Ascending aorta (tissue), 2 donors: ENCODE measurements at regions not wholly inside any gene's neighbourhood (a gene's known extent, or its start where the extent isn't known, plus 50 kb on each side); places are given as distances from the start of the nearest gene placed in this dataset.

Experiments
- DNase-seq, 2 donors: peaks; one replicate each; pipeline ENCODE4 v3.0.0-alpha.2; 2019; ENCODE audit warnings: low spot score in 2 of 2
- H3K27ac ChIP-seq, 2 donors: fragments of 200-600 bp; sonication (generic); one replicate each; pipeline ENCODE4 v1.5.1; 2016 to 2017; ENCODE audit warnings: mild to moderate bottlenecking in 1 of 2
- H3K27me3 ChIP-seq: fragments of 200-600 bp; sonication (generic); one replicate; pipeline ENCODE4 v1.5.1; 2017
- H3K36me3 ChIP-seq, 2 donors: fragments of 200-600 bp; sonication (generic); one replicate each; pipeline ENCODE4 v1.5.1; 2016
- H3K4me1 ChIP-seq, 2 donors: fragments of 200-600 bp; sonication (generic); one replicate each; pipeline ENCODE4 v1.5.1; 2016 to 2017; ENCODE audit warnings: mild to moderate bottlenecking in 1 of 2
- H3K4me3 ChIP-seq, 2 donors: fragments of 200-600 bp; sonication (generic); one replicate each; pipeline ENCODE4 v1.5.1; 2016 to 2017; ENCODE audit warnings: mild to moderate bottlenecking in 1 of 2
- H3K9me3 ChIP-seq, 2 donors: fragments of 200-600 bp; sonication (generic); one replicate each; pipeline ENCODE4 v1.5.1; 2016
- intact Hi-C: fragments of 100-400 bp; cut with DNase I; formaldehyde crosslinking; loops from one replicate; pipeline ENCODE4 v1.15.1; 2023
- TF ChIP-seq, protein P1 (sequence below), 3 experiments: fragments of 200-600 bp in 2 of 3; fragments of 450-650 bp in 1 of 3; sonication (generic) in 2 of 3; IDR thresholded peaks; one replicate each; pipeline ENCODE4 v1.5.1; 2016 to 2019; ENCODE audit warnings: antibody characterized with exemption in 3 of 3, mild to moderate bottlenecking in 1 of 3, moderate library complexity in 1 of 3

DNA sequence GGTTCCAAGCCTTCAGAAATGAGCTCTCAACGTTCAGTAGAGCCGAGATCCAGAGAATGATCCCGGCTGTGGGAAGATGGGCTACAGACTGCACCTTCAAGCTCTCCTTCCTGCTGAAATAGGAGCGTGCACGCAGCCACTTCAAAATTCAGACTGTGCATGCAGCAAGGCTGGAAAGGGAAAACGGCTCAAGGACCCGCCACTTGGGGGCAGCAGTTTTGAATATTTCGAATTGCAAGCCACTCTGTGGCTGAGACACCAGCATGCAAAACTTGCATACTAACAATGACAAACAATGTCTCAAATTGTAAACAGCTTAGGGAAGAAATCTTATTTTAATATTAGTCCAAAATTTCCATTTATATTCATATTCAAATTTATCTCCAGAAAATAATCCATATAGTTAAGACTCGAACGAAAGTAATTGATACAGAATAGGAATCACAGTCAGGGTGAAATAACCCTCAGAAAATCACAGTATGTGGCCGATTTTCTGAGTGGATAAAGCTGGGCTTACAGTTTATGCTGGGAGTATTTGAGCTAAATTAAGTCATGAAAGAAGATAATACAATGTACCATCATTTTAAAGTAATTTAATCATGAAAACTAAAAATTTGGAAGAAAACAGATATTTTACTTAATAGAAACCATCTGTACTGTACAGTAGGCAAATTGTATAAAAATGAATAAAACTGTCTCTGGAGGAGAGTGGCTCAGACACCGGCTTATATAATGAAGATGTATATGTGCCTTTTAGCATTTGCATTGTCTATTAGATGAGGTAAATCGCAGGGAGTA lies 137.9 kb upstream of the MKI67 start:
- intact Hi-C loops = no loop called here
- no peaks in the 10 kb centered on the region for H3K27me3 ChIP-seq

GRCh38 chr10:128265596-128265995 lies 139.4 kb upstream of the MKI67 start:
- no peak for DNase-seq
- Histone ChIP-seq H3K4me1 (no peaks in the 10 kb centered on the region), H3K4me3 (no peak overlapping the region), H3K36me3 (no peaks in the 10 kb centered on the region), H3K27ac (no peak overlapping the region), H3K9me3 (no peaks in the 10 kb centered on the region), H3K27me3 (no peaks in the 10 kb centered on the region)
- TF ChIP-seq, protein P1, sequence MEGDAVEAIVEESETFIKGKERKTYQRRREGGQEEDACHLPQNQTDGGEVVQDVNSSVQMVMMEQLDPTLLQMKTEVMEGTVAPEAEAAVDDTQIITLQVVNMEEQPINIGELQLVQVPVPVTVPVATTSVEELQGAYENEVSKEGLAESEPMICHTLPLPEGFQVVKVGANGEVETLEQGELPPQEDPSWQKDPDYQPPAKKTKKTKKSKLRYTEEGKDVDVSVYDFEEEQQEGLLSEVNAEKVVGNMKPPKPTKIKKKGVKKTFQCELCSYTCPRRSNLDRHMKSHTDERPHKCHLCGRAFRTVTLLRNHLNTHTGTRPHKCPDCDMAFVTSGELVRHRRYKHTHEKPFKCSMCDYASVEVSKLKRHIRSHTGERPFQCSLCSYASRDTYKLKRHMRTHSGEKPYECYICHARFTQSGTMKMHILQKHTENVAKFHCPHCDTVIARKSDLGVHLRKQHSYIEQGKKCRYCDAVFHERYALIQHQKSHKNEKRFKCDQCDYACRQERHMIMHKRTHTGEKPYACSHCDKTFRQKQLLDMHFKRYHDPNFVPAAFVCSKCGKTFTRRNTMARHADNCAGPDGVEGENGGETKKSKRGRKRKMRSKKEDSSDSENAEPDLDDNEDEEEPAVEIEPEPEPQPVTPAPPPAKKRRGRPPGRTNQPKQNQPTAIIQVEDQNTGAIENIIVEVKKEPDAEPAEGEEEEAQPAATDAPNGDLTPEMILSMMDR (IDR thresholded peaks at IDR 0.05) = no peak
- intact Hi-C loops = no loop called here

More for the DNA sequence above, 137.9 kb upstream of the MKI67 start:
- no peaks in the 10 kb centered on the region for H3K9me3 ChIP-seq
- no peak for DNase-seq
- H3K36me3 ChIP-seq = no peaks in the 10 kb centered on the region
- H3K27ac ChIP-seq = no peak overlapping the region
- TF ChIP-seq, protein P1 (IDR thresholded peaks at IDR 0.05) = peak in 2 of 3 experiments; percentile 11 to 42
- no peak overlapping the region for H3K4me3 ChIP-seq
- no peaks in the 10 kb centered on the region for H3K4me1 ChIP-seq

DNA sequence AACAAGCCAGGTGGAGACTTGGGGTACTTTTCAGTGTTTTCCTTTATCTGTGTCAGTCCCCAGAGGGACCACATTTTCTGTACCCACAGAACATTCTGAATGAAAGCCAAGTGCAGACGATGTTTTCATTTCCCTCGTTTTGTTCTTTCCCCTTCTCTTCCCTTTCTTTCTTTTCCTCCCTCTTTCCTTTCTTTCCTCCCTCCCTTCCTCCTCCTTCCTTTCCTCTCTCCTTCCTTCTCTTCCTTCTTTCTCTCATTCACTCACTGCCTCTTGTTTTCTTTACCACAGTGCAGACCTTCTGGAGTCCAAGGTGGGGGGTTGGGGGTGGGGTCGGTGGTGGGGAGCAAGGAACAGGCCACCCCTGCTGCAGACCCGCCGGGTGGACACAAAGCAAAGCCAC lies 141.4 kb upstream of the MKI67 start:
- TF ChIP-seq, protein P1 (IDR thresholded peaks at IDR 0.05) = no peak
- no peaks in the 10 kb centered on the region for H3K9me3 ChIP-seq

DNA sequence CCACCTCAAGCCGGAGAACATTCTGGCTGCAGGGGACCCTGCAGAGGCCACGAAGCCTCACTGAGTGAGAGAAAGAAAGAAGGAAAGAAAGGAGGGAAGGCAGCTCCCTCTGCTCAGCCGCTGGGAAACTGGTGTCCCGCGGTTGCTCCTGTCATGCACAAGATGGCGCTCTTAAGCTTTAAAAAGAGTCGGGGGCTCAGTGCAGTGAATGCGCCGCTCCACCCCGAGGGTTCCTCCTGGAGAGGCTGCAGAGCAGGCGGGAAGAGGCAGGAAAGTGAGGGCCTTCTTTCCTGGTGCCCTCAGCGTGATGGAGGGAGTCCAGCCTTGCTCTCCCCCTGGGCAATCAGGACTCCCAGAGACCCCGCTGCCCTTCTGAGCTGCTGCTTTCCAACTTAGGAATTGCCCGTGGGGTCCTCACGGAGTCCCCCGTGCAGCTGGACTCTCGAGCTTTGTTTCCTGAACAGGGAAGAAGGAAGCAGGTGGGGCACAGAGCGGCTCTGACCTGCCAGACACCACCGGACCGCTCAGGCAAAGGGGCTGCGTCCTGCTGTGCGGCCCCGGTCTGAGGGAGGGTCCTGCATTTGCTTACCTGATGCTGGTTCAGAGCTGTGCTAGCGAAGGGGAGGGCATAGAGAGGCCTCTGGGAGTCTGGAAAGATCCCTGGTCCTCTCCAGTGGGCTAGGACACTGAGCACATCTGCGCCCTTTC lies 141.9 kb upstream of the MKI67 start:
- no peaks in the 10 kb centered on the region for H3K36me3 ChIP-seq
- H3K27me3 ChIP-seq = no peaks in the 10 kb centered on the region
- intact Hi-C loops = no loop called here
- DNase-seq = no peak
- H3K4me1 ChIP-seq = no peaks in the 10 kb centered on the region
- H3K27ac ChIP-seq = no peak overlapping the region
- TF ChIP-seq, protein P1 (IDR thresholded peaks at IDR 0.05) = no peak
- H3K9me3 ChIP-seq = no peaks in the 10 kb centered on the region
- H3K4me3 ChIP-seq = no peak overlapping the region

More for the DNA sequence above, 141.4 kb upstream of the MKI67 start:
- H3K36me3 ChIP-seq = no peaks in the 10 kb centered on the region
- H3K27ac ChIP-seq = no peak overlapping the region
- H3K4me1 ChIP-seq = no peaks in the 10 kb centered on the region
- DNase-seq = no peak
- no peaks in the 10 kb centered on the region for H3K27me3 ChIP-seq
- H3K4me3 ChIP-seq = no peak overlapping the region
- intact Hi-C loops = no loop called here

- Histone ChIP-seq H3K27me3 (no peaks in the 10 kb centered on the region), H3K4me1 (no peaks in the 10 kb centered on the region), H3K4me3 (no peak overlapping the region), H3K36me3 (no peaks in the 10 kb centered on the region), H3K27ac (no peak overlapping the region), H3K9me3 (no peaks in the 10 kb centered on the region)
- intact Hi-C loops = no loop called here
- DNase-seq = no peak
- TF ChIP-seq, protein P1 (IDR thresholded peaks at IDR 0.05) = no peak
Observed at GRCh38 chr10:128274938-128275337, 148.7 kb upstream of the MKI67 start.
